ENCODE measurements at regions not wholly inside any gene's neighbourhood (a gene's known extent, or its start where the extent isn't known, plus 50 kb on each side); places are given as distances from the start of the nearest gene placed in this dataset.
A peak's percentile ranks its signal among the peaks of the same experiment; 100 is the strongest.

DNA sequence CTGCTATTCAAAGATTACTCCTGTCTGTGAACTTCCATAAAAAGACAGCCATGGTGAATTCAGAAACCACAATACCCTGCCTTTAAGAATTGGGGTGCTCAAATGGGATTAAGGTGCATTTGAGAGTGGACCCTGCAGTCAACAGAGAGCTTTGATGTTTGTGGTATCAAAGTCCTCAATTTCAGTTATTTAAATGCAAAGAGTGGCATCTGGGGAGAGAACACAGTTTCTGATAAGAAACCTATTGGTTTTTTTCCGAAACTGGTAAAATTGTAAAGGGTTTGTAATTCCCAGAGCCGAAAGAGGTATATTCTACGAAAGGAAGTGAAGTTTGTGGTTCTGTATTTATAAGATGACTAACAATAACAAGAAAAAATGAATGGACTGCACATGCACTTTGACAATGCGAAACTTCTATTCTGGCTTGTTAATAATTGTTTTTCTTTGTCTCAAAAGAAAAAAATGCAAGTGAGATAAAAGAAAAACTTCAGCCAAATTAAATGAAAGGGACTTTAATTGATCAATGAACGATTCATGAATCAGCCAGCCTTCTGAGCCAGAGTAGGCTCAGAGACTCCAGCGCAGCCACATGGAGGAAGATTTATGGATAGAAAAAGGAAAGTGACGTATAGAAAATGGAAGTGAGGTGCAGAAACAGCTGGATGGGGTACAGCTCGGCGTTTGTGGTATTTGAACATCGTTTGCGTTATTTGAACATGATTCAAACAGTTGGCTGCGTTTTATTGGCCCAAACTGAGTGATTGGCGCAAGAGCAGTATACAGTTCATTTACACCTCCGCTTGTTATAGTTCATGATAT is 70.5 kb upstream of the DUSP22 start (continued):
- TF ChIP-seq, protein P1, sequence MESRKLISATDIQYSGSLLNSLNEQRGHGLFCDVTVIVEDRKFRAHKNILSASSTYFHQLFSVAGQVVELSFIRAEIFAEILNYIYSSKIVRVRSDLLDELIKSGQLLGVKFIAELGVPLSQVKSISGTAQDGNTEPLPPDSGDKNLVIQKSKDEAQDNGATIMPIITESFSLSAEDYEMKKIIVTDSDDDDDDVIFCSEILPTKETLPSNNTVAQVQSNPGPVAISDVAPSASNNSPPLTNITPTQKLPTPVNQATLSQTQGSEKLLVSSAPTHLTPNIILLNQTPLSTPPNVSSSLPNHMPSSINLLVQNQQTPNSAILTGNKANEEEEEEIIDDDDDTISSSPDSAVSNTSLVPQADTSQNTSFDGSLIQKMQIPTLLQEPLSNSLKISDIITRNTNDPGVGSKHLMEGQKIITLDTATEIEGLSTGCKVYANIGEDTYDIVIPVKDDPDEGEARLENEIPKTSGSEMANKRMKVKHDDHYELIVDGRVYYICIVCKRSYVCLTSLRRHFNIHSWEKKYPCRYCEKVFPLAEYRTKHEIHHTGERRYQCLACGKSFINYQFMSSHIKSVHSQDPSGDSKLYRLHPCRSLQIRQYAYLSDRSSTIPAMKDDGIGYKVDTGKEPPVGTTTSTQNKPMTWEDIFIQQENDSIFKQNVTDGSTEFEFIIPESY (IDR thresholded peaks at IDR 0.05), result no peak
- TF ChIP-seq, protein P2, sequence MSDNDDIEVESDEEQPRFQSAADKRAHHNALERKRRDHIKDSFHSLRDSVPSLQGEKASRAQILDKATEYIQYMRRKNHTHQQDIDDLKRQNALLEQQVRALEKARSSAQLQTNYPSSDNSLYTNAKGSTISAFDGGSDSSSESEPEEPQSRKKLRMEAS (IDR thresholded peaks at IDR 0.05; ENCODE audit: low read depth, low read length), result no peak
- TF ChIP-seq CBX3 (IDR thresholded peaks at IDR 0.05; ENCODE audit: borderline replicate concordance, low read depth), result no peak
- TF ChIP-seq CBX5 (IDR thresholded peaks at IDR 0.05; ENCODE audit: low read depth), result no peak
- TF ChIP-seq SRF (IDR thresholded peaks at IDR 0.05; ENCODE audit: low read depth in 2 of 2, low read length in 2 of 2), result no peak
- peak; percentile 31; the same call in 1 of the 2 replicates for TF ChIP-seq MEF2A (IDR thresholded peaks at IDR 0.05; ENCODE audit: insufficient read depth, low read depth, low read length)
- no peak for TF ChIP-seq SREBF2 (IDR thresholded peaks at IDR 0.05; ENCODE audit: low read length)
- TF ChIP-seq, protein P3, sequence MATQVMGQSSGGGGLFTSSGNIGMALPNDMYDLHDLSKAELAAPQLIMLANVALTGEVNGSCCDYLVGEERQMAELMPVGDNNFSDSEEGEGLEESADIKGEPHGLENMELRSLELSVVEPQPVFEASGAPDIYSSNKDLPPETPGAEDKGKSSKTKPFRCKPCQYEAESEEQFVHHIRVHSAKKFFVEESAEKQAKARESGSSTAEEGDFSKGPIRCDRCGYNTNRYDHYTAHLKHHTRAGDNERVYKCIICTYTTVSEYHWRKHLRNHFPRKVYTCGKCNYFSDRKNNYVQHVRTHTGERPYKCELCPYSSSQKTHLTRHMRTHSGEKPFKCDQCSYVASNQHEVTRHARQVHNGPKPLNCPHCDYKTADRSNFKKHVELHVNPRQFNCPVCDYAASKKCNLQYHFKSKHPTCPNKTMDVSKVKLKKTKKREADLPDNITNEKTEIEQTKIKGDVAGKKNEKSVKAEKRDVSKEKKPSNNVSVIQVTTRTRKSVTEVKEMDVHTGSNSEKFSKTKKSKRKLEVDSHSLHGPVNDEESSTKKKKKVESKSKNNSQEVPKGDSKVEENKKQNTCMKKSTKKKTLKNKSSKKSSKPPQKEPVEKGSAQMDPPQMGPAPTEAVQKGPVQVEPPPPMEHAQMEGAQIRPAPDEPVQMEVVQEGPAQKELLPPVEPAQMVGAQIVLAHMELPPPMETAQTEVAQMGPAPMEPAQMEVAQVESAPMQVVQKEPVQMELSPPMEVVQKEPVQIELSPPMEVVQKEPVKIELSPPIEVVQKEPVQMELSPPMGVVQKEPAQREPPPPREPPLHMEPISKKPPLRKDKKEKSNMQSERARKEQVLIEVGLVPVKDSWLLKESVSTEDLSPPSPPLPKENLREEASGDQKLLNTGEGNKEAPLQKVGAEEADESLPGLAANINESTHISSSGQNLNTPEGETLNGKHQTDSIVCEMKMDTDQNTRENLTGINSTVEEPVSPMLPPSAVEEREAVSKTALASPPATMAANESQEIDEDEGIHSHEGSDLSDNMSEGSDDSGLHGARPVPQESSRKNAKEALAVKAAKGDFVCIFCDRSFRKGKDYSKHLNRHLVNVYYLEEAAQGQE (IDR thresholded peaks at IDR 0.05; ENCODE audit: low read depth, low read length), result no peak
- TF ChIP-seq BRCA1 (IDR thresholded peaks at IDR 0.05; ENCODE audit: low read depth, low read length), result no peak
- TF ChIP-seq EED (IDR thresholded peaks at IDR 0.05; ENCODE audit: low read depth), result peak; percentile 83
- peak; percentile 62 to 84; a peak in 3 of 4 replicates for TF ChIP-seq EP300 (IDR thresholded peaks at IDR 0.05; ENCODE audit: borderline replicate concordance in 1 of 2, control insufficient read depth in 1 of 2, low read depth in 2 of 2, low read length in 2 of 2)
- TF ChIP-seq POLR2AphosphoS5 (IDR thresholded peaks at IDR 0.05; ENCODE audit: low read length), result peak; percentile 8; the same call in 1 of the 2 replicates
- TF ChIP-seq SPI1 (IDR thresholded peaks at IDR 0.05; ENCODE audit: borderline replicate concordance, insufficient read depth, low read depth, low read length), result peak; percentile 35; the same call in 1 of the 2 replicates
- TF ChIP-seq CHD2 (IDR thresholded peaks at IDR 0.05; ENCODE audit: borderline replicate concordance, low read depth, low read length), result no peak
- TF ChIP-seq HDGF (IDR thresholded peaks at IDR 0.05), result no peak
- no peak for TF ChIP-seq RAD21 (IDR thresholded peaks at IDR 0.05; ENCODE audit: insufficient read depth, low read depth, low read length)
- TF ChIP-seq FOXK2 (IDR thresholded peaks at IDR 0.05), result no peak
- TF ChIP-seq, protein P4, sequence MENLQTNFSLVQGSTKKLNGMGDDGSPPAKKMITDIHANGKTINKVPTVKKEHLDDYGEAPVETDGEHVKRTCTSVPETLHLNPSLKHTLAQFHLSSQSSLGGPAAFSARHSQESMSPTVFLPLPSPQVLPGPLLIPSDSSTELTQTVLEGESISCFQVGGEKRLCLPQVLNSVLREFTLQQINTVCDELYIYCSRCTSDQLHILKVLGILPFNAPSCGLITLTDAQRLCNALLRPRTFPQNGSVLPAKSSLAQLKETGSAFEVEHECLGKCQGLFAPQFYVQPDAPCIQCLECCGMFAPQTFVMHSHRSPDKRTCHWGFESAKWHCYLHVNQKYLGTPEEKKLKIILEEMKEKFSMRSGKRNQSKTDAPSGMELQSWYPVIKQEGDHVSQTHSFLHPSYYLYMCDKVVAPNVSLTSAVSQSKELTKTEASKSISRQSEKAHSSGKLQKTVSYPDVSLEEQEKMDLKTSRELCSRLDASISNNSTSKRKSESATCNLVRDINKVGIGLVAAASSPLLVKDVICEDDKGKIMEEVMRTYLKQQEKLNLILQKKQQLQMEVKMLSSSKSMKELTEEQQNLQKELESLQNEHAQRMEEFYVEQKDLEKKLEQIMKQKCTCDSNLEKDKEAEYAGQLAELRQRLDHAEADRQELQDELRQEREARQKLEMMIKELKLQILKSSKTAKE (IDR thresholded peaks at IDR 0.05; ENCODE audit: low read depth, poor library complexity, severe bottlenecking), result peak; percentile 79
- TF ChIP-seq JUND (IDR thresholded peaks at IDR 0.05; ENCODE audit: low read depth, low read length), result no peak
- TF ChIP-seq TAF1 (IDR thresholded peaks at IDR 0.05; ENCODE audit: borderline replicate concordance, low read depth, low read length), result no peak
- TF ChIP-seq ATF7 (IDR thresholded peaks at IDR 0.05; ENCODE audit: low read depth), result peak; percentile 57
- TF ChIP-seq HDAC2 (IDR thresholded peaks at IDR 0.05), result peak; percentile 39; the same call in 1 of the 2 replicates
- TF ChIP-seq MEF2B (IDR thresholded peaks at IDR 0.05; ENCODE audit: partially characterized antibody, poor library complexity, severe bottlenecking), result peak; percentile 58
